ENCODE measurements at regions not wholly inside any gene's neighbourhood (a gene's known extent, or its start where the extent isn't known, plus 50 kb on each side); places are given as distances from the start of the nearest gene placed in this dataset.

- BruUV-seq (replicated peaks) = no TSS peak
- no peak for FAIRE-seq
- Histone ChIP-seq H4K20me1 (replicated peaks; ENCODE audit: control insufficient read depth, extremely low read depth, insufficient read depth, low read length) (no peaks in the 10 kb centered on the region), H3K27ac (ENCODE audit: insufficient read depth, low read depth, low read length) (no peak overlapping the region), H3K27me3 (ENCODE audit: control insufficient read depth in 2 of 2, insufficient read depth in 2 of 2, low read length in 2 of 2) (peaks cover 0 to 2% of the 10 kb centered on the region in 2 experiments), H3K36me3 (ENCODE audit: control insufficient read depth in 2 of 2, extremely low read depth in 1 of 2, insufficient read depth in 2 of 2, low read length in 2 of 2) (no peaks in the 10 kb centered on the region), H3K9ac (replicated peaks; ENCODE audit: extremely low read depth, insufficient read depth, low read length) (no peak overlapping the region), H2AFZ (ENCODE audit: low read depth, low read length) (no peak overlapping the region), H3K4me1 (ENCODE audit: control insufficient read depth, extremely low read depth, insufficient read depth, low read length) (no peaks in the 10 kb centered on the region), H3K4me2 (ENCODE audit: insufficient read depth, low read length) (no peak overlapping the region), H3K79me2 (ENCODE audit: control insufficient read depth, insufficient read depth, low read length) (no peaks in the 10 kb centered on the region), H3K9me3 (replicated peaks; ENCODE audit: control insufficient read depth, insufficient read depth, low read length) (no peaks in the 10 kb centered on the region), H3K4me3 (replicated peaks in 1 of 3; ENCODE audit: insufficient read depth in 1 of 3, low read depth in 1 of 3, low read length in 3 of 3) (no peak overlapping the region), H3K9me1 (replicated peaks; ENCODE audit: control insufficient read depth, extremely low read depth, insufficient read depth, low read length) (no peaks in the 10 kb centered on the region)
- no peak for TF ChIP-seq EZH2 (IDR thresholded peaks at IDR 0.05; ENCODE audit: borderline replicate concordance, low read depth, low read length, severe bottlenecking)
- no peak for TF ChIP-seq MAX (IDR thresholded peaks at IDR 0.05; ENCODE audit: insufficient read depth, insufficient read length)
- no peak for TF ChIP-seq POLR2AphosphoS5 (IDR thresholded peaks at IDR 0.05; ENCODE audit: insufficient read depth, low read depth, low read length)
- TF ChIP-seq CTCF (IDR thresholded peaks at IDR 0.05; ENCODE audit: extremely low read depth in 1 of 2, insufficient read depth in 1 of 2, low read depth in 1 of 2, low read length in 2 of 2) = no peak
- no peak for TF ChIP-seq MYC (IDR thresholded peaks at IDR 0.05; ENCODE audit: low read depth, low read length)
- TF ChIP-seq GATA2 (IDR thresholded peaks at IDR 0.05; ENCODE audit: insufficient read depth, insufficient read length, low read depth, low read length) = no peak
- TF ChIP-seq JUN (IDR thresholded peaks at IDR 0.05; ENCODE audit: borderline replicate concordance, insufficient read depth, insufficient read length, low read depth) = no peak
- TF ChIP-seq FOS (IDR thresholded peaks at IDR 0.05; ENCODE audit: borderline replicate concordance, insufficient read depth, low read length) = no peak
- TF ChIP-seq POLR2A (IDR thresholded peaks at IDR 0.05; ENCODE audit: low read depth, low read length) = no peak
- intact Hi-C loops (cut with micrococcal nuclease) (no loop called here), dilution Hi-C loops (cut with MboI; ENCODE audit: extremely low pct_ligation_motif_present, low sequenced_read_pairs) (no loop called here)
- no peak for DNase-seq (ENCODE audit: low read depth, low spot score)
- ChIA-PET CTCF (no interaction called here), POLR2A (no interaction called here)
Measured at GRCh38 chr3:25099666-25100065, 328.4 kb upstream of the RARB start.

All from endothelial cell of umbilical vein (primary cell).